HCT116 (cell line): ENCODE measurements at regions not wholly inside any gene's neighbourhood (a gene's known extent, or its start where the extent isn't known, plus 50 kb on each side); places are given as distances from the start of the nearest gene placed in this dataset.

Source experiments
- ATAC-seq: fragments of 200-7000 bp; cut with Tn5 transposase; 2 replicates; pipeline ENCODE4 v1.9.1; 2020; ENCODE audit warnings: mild to moderate bottlenecking, moderate library complexity
- BruUV-seq: library from RNA; stranded (reverse); fragments of 400-500 nt; replicated peaks from 2 replicates; lab custom pipeline; 2021; lab: Mats Ljungman, UMichigan
- CTCF ChIA-PET: fragments of 300-600 bp; sonication (Branson Sonifier 250); formaldehyde crosslinking; loops from one replicate; lab custom pipeline; 2021; ENCODE audit warnings: antibody characterized with exemption; lab: Charles Lee
- POLR2A ChIA-PET: fragments of 300-600, 350-600 bp; sonication (Branson Sonifier 250); formaldehyde crosslinking; loops from one replicate; lab custom pipeline; 2021; ENCODE audit warnings: antibody characterized with exemption; lab: Charles Lee
- RAD21 ChIA-PET, 2 experiments: fragments of 300-600 bp; sonication (Branson Sonifier 250); formaldehyde crosslinking; loops; one replicate each; lab custom pipeline; 2023; ENCODE audit warnings: low total read pairs in 2 of 2; ENCODE audit not compliant: uncharacterized antibody in 2 of 2, unreplicated experiment in 2 of 2, low non-redundant PET in 1 of 2; lab: Charles Lee
- DNase-seq: peaks from one replicate; pipeline ENCODE4 v3.0.0-alpha.2; 2010; ENCODE audit warnings: low read depth, low spot score
- H2AFZ ChIP-seq: fragments of 200-600 bp; shearing (Covaris generic), sonication (generic); 2 replicates; pipeline ENCODE4 v1.6.1; 2017; ENCODE audit warnings: low read depth, mixed run types, mixed read lengths, antibody characterized with exemption, low read length; ENCODE audit not compliant: poor library complexity, severe bottlenecking
- H3K27ac ChIP-seq: 2 replicates; pipeline ENCODE4 v1.5.1; 2012; ENCODE audit warnings: low read depth, low read length
- H3K27me3 ChIP-seq: fragments of 200-600 bp; sonication (generic); 2 replicates; pipeline ENCODE4 v1.6.1; 2016; ENCODE audit warnings: mixed run types, low read length, mixed read lengths; ENCODE audit not compliant: insufficient read depth
- H3K36me3 ChIP-seq, 2 experiments: fragments of 200-500 bp in 1 of 2; fragments of 200-600 bp in 1 of 2; sonication (Bioruptor generic) in 1 of 2; sonication (generic) in 1 of 2; 2 replicates each; pipeline versions ENCODE4 v1.5.1 to v1.6.1; 2014 to 2016; ENCODE audit warnings: low read length in 2 of 2, inconsistent platforms in 1 of 2, mixed read lengths in 1 of 2, mixed run types in 1 of 2; ENCODE audit not compliant: insufficient read depth in 2 of 2, control insufficient read depth in 1 of 2
- H3K4me1 ChIP-seq, 2 experiments: fragments of 200-600 bp in 1 of 2; sonication (generic) in 1 of 2; 2 replicates each; pipeline versions ENCODE4 v1.5.1 to v1.6.1; 2012 to 2017; ENCODE audit warnings: low read length in 2 of 2, inconsistent platforms in 1 of 2, mild to moderate bottlenecking in 1 of 2, mixed read lengths in 1 of 2, mixed run types in 1 of 2, moderate library complexity in 1 of 2; ENCODE audit not compliant: insufficient read depth in 2 of 2, control insufficient read depth in 1 of 2
- H3K4me2 ChIP-seq: fragments of 200-600 bp; sonication (generic); 2 replicates; pipeline ENCODE4 v1.6.1; 2017; ENCODE audit warnings: mixed run types, low read length, mixed read lengths
- H3K4me3 ChIP-seq, 2 experiments: fragments of 200-600 bp in 1 of 2; sonication (generic) in 1 of 2; replicated peaks in 1 of 2; 2 replicates each; pipeline ENCODE4 v1.5.1; 2011 to 2016; ENCODE audit warnings: low read length in 2 of 2, control low read depth in 1 of 2, low read depth in 1 of 2, mild to moderate bottlenecking in 1 of 2, mixed read lengths in 1 of 2, mixed run types in 1 of 2
- H3K79me2 ChIP-seq: fragments of 200-600 bp; sonication (generic); 2 replicates; pipeline ENCODE4 v1.6.1; 2017; ENCODE audit warnings: mild to moderate bottlenecking, mixed run types, low read length, moderate library complexity, mixed read lengths; ENCODE audit not compliant: insufficient read depth
- H3K9ac ChIP-seq: fragments of 200-600 bp; sonication (generic); 2 replicates; pipeline ENCODE4 v1.6.1; 2016; ENCODE audit warnings: low read length, mixed read lengths
- H3K9me2 ChIP-seq: fragments of 200-600 bp; sonication (generic), shearing (Covaris generic); 2 replicates; pipeline ENCODE4 v1.6.1; 2017; ENCODE audit warnings: mixed run types, mild to moderate bottlenecking, moderate library complexity; ENCODE audit not compliant: insufficient read depth
- H3K9me3 ChIP-seq, 2 experiments: fragments of 200-500 bp in 1 of 2; fragments of 200-600 bp in 1 of 2; sonication (Bioruptor generic) in 1 of 2; sonication (generic) in 1 of 2; 2 replicates each; pipeline ENCODE4 v1.6.1; 2014 to 2017; ENCODE audit warnings: low read length in 2 of 2, mixed read lengths in 2 of 2, inconsistent platforms in 1 of 2, low read depth in 1 of 2, mild to moderate bottlenecking in 1 of 2, mixed run types in 1 of 2, moderate library complexity in 1 of 2; ENCODE audit not compliant: control insufficient read depth in 1 of 2, insufficient read depth in 1 of 2
- H4K20me1 ChIP-seq: fragments of 200-600 bp; sonication (generic), shearing (Covaris generic); 2 replicates; pipeline ENCODE4 v1.6.1; 2017; ENCODE audit warnings: mixed run types, mild to moderate bottlenecking, moderate library complexity; ENCODE audit not compliant: insufficient read depth
- CBX3 ChIP-seq: IDR thresholded peaks from 2 replicates; pipeline ENCODE4 v1.6.1; 2012; ENCODE audit warnings: low read depth
- CEBPB ChIP-seq: IDR thresholded peaks from 2 replicates; pipeline ENCODE4 v1.6.1; 2012; ENCODE audit warnings: low read depth
- EGR1 ChIP-seq: IDR thresholded peaks from 2 replicates; pipeline ENCODE4 v1.6.1; 2012; ENCODE audit warnings: low read depth
- EZH2 ChIP-seq: fragments of 200-600 bp; sonication (generic); IDR thresholded peaks from 2 replicates; pipeline ENCODE4 v1.6.1; 2017; ENCODE audit warnings: antibody characterized with exemption, mixed run types
- EZH2phosphoT487 ChIP-seq: fragments of 200-600 bp; IDR thresholded peaks from 2 replicates; pipeline ENCODE4 v1.6.1; 2018; ENCODE audit warnings: antibody characterized with exemption, borderline replicate concordance
- JUND ChIP-seq: IDR thresholded peaks from 2 replicates; pipeline ENCODE4 v1.6.1; 2012
- POLR2A ChIP-seq: IDR thresholded peaks from 2 replicates; pipeline ENCODE4 v1.7.0; 2011; ENCODE audit warnings: borderline replicate concordance; ENCODE audit not compliant: insufficient read depth, insufficient read length; ENCODE audit errors: extremely low read depth
- POLR2AphosphoS5 ChIP-seq: IDR thresholded peaks from 2 replicates; pipeline ENCODE4 v1.6.1; 2011; ENCODE audit warnings: mild to moderate bottlenecking, low read depth, low read length, moderate library complexity
- REST ChIP-seq: IDR thresholded peaks from 2 replicates; pipeline ENCODE4 v1.6.1; 2012; ENCODE audit warnings: low read depth
- SIN3A ChIP-seq: IDR thresholded peaks from 2 replicates; pipeline ENCODE4 v1.6.1; 2012; ENCODE audit warnings: low read depth
- TCF7L2 ChIP-seq: IDR thresholded peaks from 2 replicates; pipeline ENCODE4 v1.7.0; 2011; ENCODE audit warnings: borderline replicate concordance, inconsistent platforms; ENCODE audit not compliant: insufficient read depth, insufficient read length; ENCODE audit errors: extremely low read depth
- YY1 ChIP-seq: IDR thresholded peaks from 2 replicates; pipeline ENCODE4 v1.6.1; 2011; ENCODE audit warnings: low read length, low read depth, moderate library complexity, mild to moderate bottlenecking; ENCODE audit not compliant: insufficient replicate concordance; ENCODE audit errors: extremely low read depth
- ZBTB33 ChIP-seq: IDR thresholded peaks from 2 replicates; pipeline ENCODE4 v1.6.1; 2011; ENCODE audit warnings: mild to moderate bottlenecking, low read length, moderate library complexity; ENCODE audit not compliant: insufficient replicate concordance; ENCODE audit errors: extremely low read depth
- ZNF274 ChIP-seq: fragments of 200-500 bp; sonication (Bioruptor generic); IDR thresholded peaks from 2 replicates; pipeline ENCODE4 v1.6.1; 2014; ENCODE audit warnings: mild to moderate bottlenecking, low read depth, low read length, inconsistent platforms
- intact Hi-C: fragments of 100-400 bp; cut with micrococcal nuclease; formaldehyde crosslinking; loops from 2 replicates; pipeline ENCODE4 v1.10.0; 2022
- TF ChIP-seq, protein P1 (sequence below), 3 experiments: fragments of 200-600 bp in 1 of 3; sonication (generic) in 1 of 3; IDR thresholded peaks in 2 of 3; conservative IDR thresholded peaks in 1 of 3; 2 replicates each; pipeline ENCODE4 v1.5.1; 2012 to 2017; ENCODE audit warnings: low read depth in 2 of 3, low read length in 2 of 3, antibody characterized with exemption in 1 of 3, borderline replicate concordance in 1 of 3, control low read depth in 1 of 3, mild to moderate bottlenecking in 1 of 3, mixed read lengths in 1 of 3, mixed run types in 1 of 3, moderate library complexity in 1 of 3; ENCODE audit not compliant: insufficient read depth in 1 of 3

- Histone ChIP-seq H3K4me1 (no peaks in the 10 kb centered on the region), H3K9me3 (no peaks in the 10 kb centered on the region), H3K27me3 (peaks cover 37% of the 10 kb centered on the region), H3K4me2 (no peak overlapping the region), H4K20me1 (no peaks in the 10 kb centered on the region), H3K27ac (no peak overlapping the region), H3K36me3 (no peaks in the 10 kb centered on the region), H3K4me3 (no peak overlapping the region), H3K9ac (no peak overlapping the region), H3K9me2 (no peaks in the 10 kb centered on the region), H3K79me2 (no peaks in the 10 kb centered on the region), H2AFZ (no peak overlapping the region)
- RAD21 ChIA-PET = no interaction called here
- POLR2A ChIA-PET = no interaction called here
- intact Hi-C loops = no loop called here
- no peak for DNase-seq
- TF ChIP-seq EZH2phosphoT487 (no peak), JUND (no peak), YY1 (no peak), POLR2AphosphoS5 (no peak), REST (no peak), ZBTB33 (no peak), SIN3A (no peak), TCF7L2 (no peak), CBX3 (no peak), EGR1 (no peak), CEBPB (no peak), ZNF274 (no peak), EZH2 (no peak), POLR2A (no peak)
- TF ChIP-seq, protein P1, sequence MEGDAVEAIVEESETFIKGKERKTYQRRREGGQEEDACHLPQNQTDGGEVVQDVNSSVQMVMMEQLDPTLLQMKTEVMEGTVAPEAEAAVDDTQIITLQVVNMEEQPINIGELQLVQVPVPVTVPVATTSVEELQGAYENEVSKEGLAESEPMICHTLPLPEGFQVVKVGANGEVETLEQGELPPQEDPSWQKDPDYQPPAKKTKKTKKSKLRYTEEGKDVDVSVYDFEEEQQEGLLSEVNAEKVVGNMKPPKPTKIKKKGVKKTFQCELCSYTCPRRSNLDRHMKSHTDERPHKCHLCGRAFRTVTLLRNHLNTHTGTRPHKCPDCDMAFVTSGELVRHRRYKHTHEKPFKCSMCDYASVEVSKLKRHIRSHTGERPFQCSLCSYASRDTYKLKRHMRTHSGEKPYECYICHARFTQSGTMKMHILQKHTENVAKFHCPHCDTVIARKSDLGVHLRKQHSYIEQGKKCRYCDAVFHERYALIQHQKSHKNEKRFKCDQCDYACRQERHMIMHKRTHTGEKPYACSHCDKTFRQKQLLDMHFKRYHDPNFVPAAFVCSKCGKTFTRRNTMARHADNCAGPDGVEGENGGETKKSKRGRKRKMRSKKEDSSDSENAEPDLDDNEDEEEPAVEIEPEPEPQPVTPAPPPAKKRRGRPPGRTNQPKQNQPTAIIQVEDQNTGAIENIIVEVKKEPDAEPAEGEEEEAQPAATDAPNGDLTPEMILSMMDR (IDR thresholded peaks at IDR 0.05 in 2 of 3, conservative IDR thresholded peaks at IDR 0.05 in 1 of 3; ENCODE audit: borderline replicate concordance in 1 of 3, insufficient read depth in 1 of 3, low read depth in 2 of 3, low read length in 2 of 3) = no peak
- CTCF ChIA-PET = no interaction called here
- ATAC-seq = no peak
- no TSS peak for BruUV-seq
Observed at GRCh38 chr13:78786459-78786858, 127.5 kb upstream of the OBI1 start.
